Neural cell (in vitro differentiated cells): ENCODE measurements at regions not wholly inside any gene's neighbourhood (a gene's known extent, or its start where the extent isn't known, plus 50 kb on each side); places are given as distances from the start of the nearest gene placed in this dataset.

Experiments used
- EZH2 ChIP-seq: fragments of 200-600, 300-800 bp; shearing (Covaris generic), sonication (generic); IDR thresholded peaks from 2 replicates; pipeline ENCODE4 v1.6.1; 2014; ENCODE audit warnings: antibody characterized with exemption, low read length, borderline replicate concordance, mild to moderate bottlenecking; ENCODE audit not compliant: insufficient read depth, poor library complexity, severe bottlenecking
- REST ChIP-seq: IDR thresholded peaks from 2 replicates; pipeline ENCODE4 v1.6.1; 2012; ENCODE audit warnings: borderline replicate concordance

- no peak for TF ChIP-seq REST
- TF ChIP-seq EZH2 = no peak
Measured at GRCh38 chr21:15367061-15367626, 302.3 kb upstream of the NRIP1 start.
